GM06990 (cell line): ENCODE measurements at regions not wholly inside any gene's neighbourhood (a gene's known extent, or its start where the extent isn't known, plus 50 kb on each side); places are given as distances from the start of the nearest gene placed in this dataset.

ENCODE experiments used
- DNase-seq: peaks from one replicate; pipeline ENCODE4 v3.0.0-alpha.2; 2011; ENCODE audit not compliant: insufficient read length; ENCODE audit errors: extremely low read depth
- H3K27me3 ChIP-seq: replicated peaks from 2 replicates; pipeline ENCODE4 v1.6.0; 2011; ENCODE audit warnings: low read length; ENCODE audit not compliant: control insufficient read depth, insufficient read depth
- H3K36me3 ChIP-seq: 2 replicates; pipeline ENCODE4 v1.5.1; 2011; ENCODE audit warnings: low read length; ENCODE audit not compliant: control insufficient read depth, insufficient read depth
- H3K4me3 ChIP-seq: replicated peaks from 2 replicates; pipeline ENCODE4 v1.5.1; 2011; ENCODE audit warnings: low read depth, mild to moderate bottlenecking, control low read depth, low read length
- CTCF ChIP-seq: IDR thresholded peaks from 2 replicates; pipeline ENCODE4 v1.5.1; 2011; ENCODE audit warnings: low read length, control low read depth, mild to moderate bottlenecking, inconsistent platforms; ENCODE audit not compliant: insufficient read depth, poor library complexity, severe bottlenecking

- H3K4me3 ChIP-seq: no peak overlapping the region
- DNase-seq: no peak
- TF ChIP-seq CTCF: no peak
- no peaks in the 10 kb centered on the region for H3K36me3 ChIP-seq
- H3K27me3 ChIP-seq: no peaks in the 10 kb centered on the region
Measured at GRCh38 chr2:123283431-123283830, 741.7 kb upstream of the CNTNAP5 start.

- no peaks in the 10 kb centered on the region for H3K36me3 ChIP-seq
- no peak for DNase-seq
- no peak overlapping the region for H3K4me3 ChIP-seq
- TF ChIP-seq CTCF: no peak
- no peaks in the 10 kb centered on the region for H3K27me3 ChIP-seq
Measured at GRCh38 chr2:123303731-123304130, 721.4 kb upstream of the CNTNAP5 start.
